SK-N-SH (cell line): ENCODE measurements at regions not wholly inside any gene's neighbourhood (a gene's known extent, or its start where the extent isn't known, plus 50 kb on each side); places are given as distances from the start of the nearest gene placed in this dataset.

Source experiments
- CTCF ChIA-PET: fragments of 300-600, 350-600 bp; formaldehyde crosslinking; extraction: SDS; loops from one replicate; lab custom pipeline; 2021; lab: Yijun Ruan, JAX
- POLR2A ChIA-PET: fragments of 350-600 bp; sonication (Branson Sonifier 250); formaldehyde crosslinking; extraction: SDS; loops from one replicate; lab custom pipeline; 2020; ENCODE audit warnings: antibody characterized with exemption, inconsistent platforms; lab: Yijun Ruan, JAX
- DNase-seq: peaks from one replicate; pipeline ENCODE4 v3.0.0; 2012
- H2AFZ ChIP-seq: fragments of 200-600 bp; sonication (generic); 2 replicates; pipeline ENCODE4 v1.8.1; 2016; ENCODE audit warnings: antibody characterized with exemption, mild to moderate bottlenecking, low read depth
- H3F3A ChIP-seq: fragments of 200-600 bp; sonication (generic); replicated peaks from 2 replicates; pipeline ENCODE3; 2016; ENCODE audit warnings: antibody characterized with exemption, mild to moderate bottlenecking; ENCODE audit not compliant: insufficient read depth
- H3K27ac ChIP-seq, 2 experiments: fragments of 200-500 bp in 1 of 2; fragments of 200-600 bp in 1 of 2; sonication (Bioruptor generic) in 1 of 2; sonication (generic), shearing (Covaris generic) in 1 of 2; 2 replicates each; pipeline versions ENCODE4 v1.5.1 to v1.6.1; 2014 to 2016; ENCODE audit warnings: low read depth in 2 of 2, inconsistent platforms in 1 of 2, low read length in 1 of 2, mild to moderate bottlenecking in 1 of 2, mixed read lengths in 1 of 2
- H3K27me3 ChIP-seq: fragments of 200-600 bp; sonication (generic), shearing (Covaris generic); 2 replicates; pipeline ENCODE4 v1.6.1; 2016; ENCODE audit warnings: mixed run types; ENCODE audit not compliant: insufficient read depth
- H3K36me3 ChIP-seq, 2 experiments: fragments of 200-500 bp in 1 of 2; fragments of 200-600 bp in 1 of 2; sonication (Bioruptor generic) in 1 of 2; sonication (generic) in 1 of 2; replicated peaks in 1 of 2; 2 replicates each; pipeline versions ENCODE3 to v1.5.1; 2014 to 2016; ENCODE audit warnings: low read length in 1 of 2, mild to moderate bottlenecking in 1 of 2; ENCODE audit not compliant: insufficient read depth in 2 of 2, control insufficient read depth in 1 of 2
- H3K4me1 ChIP-seq, 2 experiments: fragments of 200-500 bp in 1 of 2; fragments of 200-600 bp in 1 of 2; sonication (Bioruptor generic) in 1 of 2; sonication (generic), shearing (Covaris generic) in 1 of 2; 2 replicates each; pipeline versions ENCODE4 v1.5.1 to v1.6.1; 2014 to 2016; ENCODE audit warnings: low read depth in 1 of 2, low read length in 1 of 2, mixed run types in 1 of 2; ENCODE audit not compliant: insufficient read depth in 2 of 2, control insufficient read depth in 1 of 2
- H3K4me2 ChIP-seq: fragments of 200-600 bp; sonication (generic), shearing (Covaris generic); 2 replicates; pipeline ENCODE4 v1.6.1; 2017; ENCODE audit warnings: mixed run types
- H3K4me3 ChIP-seq, 2 experiments: fragments of 200-500 bp in 1 of 2; fragments of 200-600 bp in 1 of 2; sonication (Bioruptor generic) in 1 of 2; sonication (generic), shearing (Covaris generic) in 1 of 2; 2 replicates each; pipeline versions ENCODE4 v1.5.1 to v1.8.1; 2014 to 2016; ENCODE audit warnings: low read depth in 2 of 2, inconsistent platforms in 1 of 2, low read length in 1 of 2, mild to moderate bottlenecking in 1 of 2, mixed read lengths in 1 of 2, moderate library complexity in 1 of 2
- H3K79me2 ChIP-seq: fragments of 200-600 bp; sonication (generic); 2 replicates; pipeline ENCODE4 v1.8.1; 2017; ENCODE audit warnings: mild to moderate bottlenecking; ENCODE audit not compliant: insufficient read depth
- H3K9ac ChIP-seq: fragments of 200-600 bp; sonication (generic); 2 replicates; pipeline ENCODE4 v1.6.1; 2017; ENCODE audit warnings: mixed run types
- H3K9me2 ChIP-seq: fragments of 200-600 bp; sonication (generic); 2 replicates; pipeline ENCODE4 v1.6.1; 2017; ENCODE audit warnings: mixed run types
- H3K9me3 ChIP-seq: fragments of 200-600 bp; sonication (generic); 2 replicates; pipeline ENCODE4 v1.6.1; 2017; ENCODE audit warnings: mixed run types, mild to moderate bottlenecking, moderate library complexity
- H4K20me1 ChIP-seq: fragments of 200-600 bp; sonication (generic); 2 replicates; pipeline ENCODE4 v1.6.1; 2017; ENCODE audit warnings: mild to moderate bottlenecking, mixed run types; ENCODE audit not compliant: insufficient read depth
- CHD2 ChIP-seq: fragments of 150-350 bp; IDR thresholded peaks from 2 replicates; pipeline ENCODE4 v1.6.1; 2018; ENCODE audit warnings: low read length; ENCODE audit not compliant: partially characterized antibody
- FOXM1 ChIP-seq: IDR thresholded peaks from 2 replicates; pipeline ENCODE4 v1.4.0; 2012; ENCODE audit warnings: low read depth, mild to moderate bottlenecking
- MAX ChIP-seq: IDR thresholded peaks from 2 replicates; pipeline ENCODE4 v1.4.0; 2012; ENCODE audit warnings: low read depth
- MXI1 ChIP-seq: IDR thresholded peaks from 2 replicates; pipeline ENCODE4 v1.6.1; 2012; ENCODE audit warnings: mild to moderate bottlenecking, low read depth, low read length, improper control_type of control experiment
- NFIC ChIP-seq: IDR thresholded peaks from 2 replicates; pipeline ENCODE4 v1.4.0; 2012; ENCODE audit warnings: borderline replicate concordance
- RCOR1 ChIP-seq: fragments of 150-350 bp; IDR thresholded peaks from 2 replicates; pipeline ENCODE4 v1.6.1; 2017; ENCODE audit warnings: antibody characterized with exemption, low read length
- REST ChIP-seq: IDR thresholded peaks from 2 replicates; pipeline ENCODE4 v1.6.1; 2012; ENCODE audit warnings: mild to moderate bottlenecking, low read depth, low read length, moderate library complexity
- SMC3 ChIP-seq: IDR thresholded peaks from 2 replicates; pipeline ENCODE4 v1.6.1; 2012; ENCODE audit warnings: low read depth, low read length, improper control_type of control experiment
- TAF1 ChIP-seq: IDR thresholded peaks from 2 replicates; pipeline ENCODE4 v1.6.1; 2012; ENCODE audit warnings: low read depth, mild to moderate bottlenecking, low read length, moderate library complexity, borderline replicate concordance
- TCF12 ChIP-seq: IDR thresholded peaks from 2 replicates; pipeline ENCODE4 v1.4.0; 2012
- USF1 ChIP-seq: IDR thresholded peaks from 2 replicates; pipeline ENCODE4 v1.4.0; 2012; ENCODE audit warnings: low read depth, borderline replicate concordance
- ZBTB33 ChIP-seq: IDR thresholded peaks from 2 replicates; pipeline ENCODE4 v1.4.0; 2012; ENCODE audit warnings: low read depth, borderline replicate concordance
- WGBS: methylation state at CpG from one replicate; pipeline ENCODE4 v1.1.6; 2017; ENCODE audit warnings: low lambda C conversion rate; 5-methylcytosine and 5-hydroxymethylcytosine counted together

- no peaks in the 10 kb centered on the region for H3K79me2 ChIP-seq
- ChIA-PET POLR2A (no interaction called here), CTCF (no interaction called here)
- H3K36me3 ChIP-seq: no peaks in the 10 kb centered on the region
- TF ChIP-seq ZBTB33 (no peak), NFIC (no peak), TAF1 (no peak), FOXM1 (no peak), RCOR1 (no peak), USF1 (no peak), CHD2 (no peak), REST (no peak), MXI1 (no peak), SMC3 (no peak), MAX (no peak)
- H3K4me2 ChIP-seq: no peak overlapping the region
- H3K9ac ChIP-seq: no peak overlapping the region
- no peaks in the 10 kb centered on the region for H4K20me1 ChIP-seq
- no peaks in the 10 kb centered on the region for H3K9me3 ChIP-seq
- no peaks in the 10 kb centered on the region for H3K4me1 ChIP-seq
- no peaks in the 10 kb centered on the region for H3K27me3 ChIP-seq
- WGBS: 3% methylated on average over 2 of the region's 2 CpGs
- no peaks in the 10 kb centered on the region for H3F3A ChIP-seq
- H3K4me3 ChIP-seq: no peak overlapping the region
- DNase-seq: no peak
- H3K9me2 ChIP-seq: no peaks in the 10 kb centered on the region; the same call in 1 of the 2 replicates
- no peak overlapping the region for H2AFZ ChIP-seq
- no peak overlapping the region for H3K27ac ChIP-seq
Measured at GRCh38 chr4:110778521-110778920, 155.6 kb upstream of the PITX2 start.

- no peak overlapping the region for H3K4me3 ChIP-seq
- TF ChIP-seq TCF12: no peak
- TF ChIP-seq, all 33 proteins: peak for 0
- WGBS: 0% methylated on average over 1 of the region's 1 CpG
- DNase-seq: no peak
- Histone ChIP-seq H3K4me2 (no peak overlapping the region), H3K27me3 (no peaks in the 10 kb centered on the region; the same call in 1 of the 2 replicates), H2AFZ (no peak overlapping the region), H3F3A (no peaks in the 10 kb centered on the region), H3K36me3 (no peaks in the 10 kb centered on the region), H3K27ac (no peak overlapping the region), H3K79me2 (no peaks in the 10 kb centered on the region), H3K9ac (no peak overlapping the region), H4K20me1 (no peaks in the 10 kb centered on the region), H3K9me2 (no peaks in the 10 kb centered on the region; the same call in 1 of the 2 replicates), H3K4me1 (no peaks in the 10 kb centered on the region), H3K9me3 (no peaks in the 10 kb centered on the region)
- POLR2A ChIA-PET: no interaction called here
- CTCF ChIA-PET: no interaction called here
Measured at GRCh38 chr4:110780538-110780937, 157.7 kb upstream of the PITX2 start.
